NT2/D1 (cell line): ENCODE measurements at regions not wholly inside any gene's neighbourhood (a gene's known extent, or its start where the extent isn't known, plus 50 kb on each side); places are given as distances from the start of the nearest gene placed in this dataset.

Source experiments
- DNase-seq: peaks from one replicate; pipeline ENCODE4 v3.0.0-alpha.2; 2011; ENCODE audit warnings: low read depth, low spot score
- H3K27me3 ChIP-seq: 2 replicates; pipeline ENCODE4 v1.6.0; 2011; ENCODE audit warnings: mild to moderate bottlenecking; ENCODE audit not compliant: insufficient read length, insufficient read depth
- H3K36me3 ChIP-seq: 2 replicates; pipeline ENCODE4 v1.6.1; 2011; ENCODE audit warnings: mild to moderate bottlenecking, low read length, mixed read lengths; ENCODE audit not compliant: insufficient read depth, insufficient read length
- H3K4me1 ChIP-seq: 2 replicates; pipeline ENCODE4 v1.5.1; 2011; ENCODE audit not compliant: insufficient read depth, insufficient read length
- H3K4me3 ChIP-seq: 2 replicates; pipeline ENCODE4 v1.5.1; 2011; ENCODE audit warnings: low read depth; ENCODE audit not compliant: insufficient read length
- H3K9ac ChIP-seq: 2 replicates; pipeline ENCODE4 v1.6.0; 2011; ENCODE audit warnings: low read depth; ENCODE audit not compliant: insufficient read length
- H3K9me3 ChIP-seq: 2 replicates; pipeline ENCODE4 v1.5.1; 2011; ENCODE audit warnings: mild to moderate bottlenecking, low read length; ENCODE audit not compliant: insufficient read depth
- SUZ12 ChIP-seq: IDR thresholded peaks from 2 replicates; pipeline ENCODE4 v1.6.1; 2011; ENCODE audit not compliant: insufficient read length, insufficient read depth; ENCODE audit errors: extremely low read depth
- YY1 ChIP-seq: IDR thresholded peaks from 2 replicates; pipeline ENCODE4 v1.6.1; 2011; ENCODE audit not compliant: insufficient read length, insufficient read depth
- ZNF274 ChIP-seq: IDR thresholded peaks from 2 replicates; pipeline ENCODE4 v1.6.1; 2011; ENCODE audit warnings: mild to moderate bottlenecking, low read depth, low read length

DNA sequence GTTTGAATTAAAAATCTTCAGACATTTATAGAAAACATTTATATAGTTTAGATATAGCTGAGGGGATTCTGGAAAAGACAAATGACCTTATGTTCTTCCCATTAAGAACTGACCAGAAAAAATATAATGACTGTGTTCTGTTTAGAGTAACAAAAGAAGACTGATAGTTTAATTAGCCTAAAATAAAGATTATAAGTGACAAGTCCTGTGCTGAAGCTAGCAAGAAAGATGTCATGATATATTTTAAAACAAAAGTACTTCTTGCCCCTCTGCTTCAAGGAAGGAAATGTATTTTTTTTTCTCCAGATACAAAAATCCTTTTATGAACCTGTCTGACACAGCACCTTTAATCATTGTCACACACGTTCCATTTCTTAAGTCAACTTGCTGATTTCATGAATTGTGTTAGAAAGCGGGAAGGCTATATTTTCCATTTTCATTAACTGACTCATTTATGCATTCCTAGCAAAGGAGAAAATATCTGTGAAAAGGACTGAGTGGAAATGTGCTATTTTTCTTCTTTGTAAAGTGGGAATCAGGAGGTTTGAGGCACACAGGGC is 690.7 kb upstream of the GOT2 start:
- TF ChIP-seq ZNF274: no peak
- TF ChIP-seq YY1: no peak
- H3K27me3 ChIP-seq: no peaks in the 10 kb centered on the region
- H3K4me3 ChIP-seq: no peak overlapping the region
- DNase-seq: no peak
- no peaks in the 10 kb centered on the region for H3K9me3 ChIP-seq
- H3K4me1 ChIP-seq: no peaks in the 10 kb centered on the region
- H3K36me3 ChIP-seq: no peaks in the 10 kb centered on the region
- H3K9ac ChIP-seq: no peak overlapping the region

DNA sequence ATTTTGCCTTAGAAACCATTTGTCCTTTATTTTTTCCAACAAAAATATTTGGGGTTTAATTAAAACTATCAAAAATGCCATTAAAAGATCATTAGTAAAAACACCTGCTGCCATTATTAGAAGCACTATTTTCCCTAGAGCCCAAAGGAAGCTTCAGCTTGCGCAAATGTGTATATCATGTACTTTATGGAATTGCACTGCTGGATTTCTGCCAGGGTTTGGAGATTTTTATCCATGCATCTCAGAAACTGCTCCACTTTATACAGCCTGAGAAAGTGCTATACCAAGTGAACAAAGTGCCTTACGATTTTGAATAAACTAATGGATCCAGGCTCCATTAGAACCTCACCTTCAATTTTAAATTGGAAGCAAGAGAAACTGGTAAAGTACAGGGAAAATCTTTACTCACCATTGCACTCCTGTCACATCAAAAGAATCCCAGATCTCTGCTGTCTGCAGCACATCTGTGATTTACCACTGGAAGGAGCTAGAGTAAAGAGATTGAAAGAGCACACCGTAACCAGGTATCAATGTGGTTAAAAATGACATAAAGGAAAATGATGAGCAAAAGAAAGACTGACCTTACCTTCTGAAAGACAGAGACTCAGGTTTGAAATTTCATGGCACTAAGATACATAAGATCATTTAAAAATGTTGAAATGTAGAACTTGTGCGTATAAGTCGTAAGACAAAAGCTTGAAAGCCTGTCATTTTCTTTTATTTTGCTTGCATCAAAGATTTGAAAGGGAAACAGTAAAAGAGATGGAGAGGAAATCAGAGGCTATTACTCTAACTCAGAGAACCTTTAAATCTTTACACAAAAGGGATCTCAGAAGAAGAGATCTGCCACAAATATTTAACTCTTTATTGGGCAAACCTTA is 678.1 kb upstream of the GOT2 start:
- no peaks in the 10 kb centered on the region for H3K9me3 ChIP-seq
- H3K36me3 ChIP-seq: no peaks in the 10 kb centered on the region
- TF ChIP-seq SUZ12 (no peak), ZNF274 (no peak), YY1 (no peak)
- H3K4me1 ChIP-seq: no peaks in the 10 kb centered on the region
- peak; percentile 28 for DNase-seq
- H3K4me3 ChIP-seq: no peak overlapping the region
- H3K9ac ChIP-seq: no peak overlapping the region
- H3K27me3 ChIP-seq: no peaks in the 10 kb centered on the region

DNA sequence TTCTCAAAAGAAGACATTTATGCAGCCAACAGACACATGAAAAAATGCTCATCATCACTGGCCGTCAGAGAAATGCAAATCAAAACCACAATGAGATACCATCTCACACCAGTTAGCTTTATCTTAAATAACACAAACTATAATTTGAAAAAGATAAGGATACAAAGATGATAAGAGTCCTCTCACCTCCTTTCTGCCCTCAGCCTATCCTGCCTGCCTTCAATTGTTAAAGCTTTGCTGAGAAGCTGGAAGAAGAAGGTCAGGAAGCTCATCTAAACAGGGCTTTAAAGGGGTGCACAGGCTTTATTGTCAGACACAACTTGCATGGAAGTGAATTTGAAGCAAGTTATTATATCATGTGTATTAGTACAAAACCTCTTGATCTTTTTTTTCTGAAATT is 676.3 kb upstream of the GOT2 start:
- DNase-seq: no peak
- H3K4me1 ChIP-seq: no peaks in the 10 kb centered on the region
- TF ChIP-seq SUZ12 (no peak), ZNF274 (no peak), YY1 (no peak)
- H3K27me3 ChIP-seq: no peaks in the 10 kb centered on the region
- H3K9ac ChIP-seq: no peak overlapping the region
- no peak overlapping the region for H3K4me3 ChIP-seq
- H3K9me3 ChIP-seq: no peaks in the 10 kb centered on the region
- H3K36me3 ChIP-seq: no peaks in the 10 kb centered on the region

DNA sequence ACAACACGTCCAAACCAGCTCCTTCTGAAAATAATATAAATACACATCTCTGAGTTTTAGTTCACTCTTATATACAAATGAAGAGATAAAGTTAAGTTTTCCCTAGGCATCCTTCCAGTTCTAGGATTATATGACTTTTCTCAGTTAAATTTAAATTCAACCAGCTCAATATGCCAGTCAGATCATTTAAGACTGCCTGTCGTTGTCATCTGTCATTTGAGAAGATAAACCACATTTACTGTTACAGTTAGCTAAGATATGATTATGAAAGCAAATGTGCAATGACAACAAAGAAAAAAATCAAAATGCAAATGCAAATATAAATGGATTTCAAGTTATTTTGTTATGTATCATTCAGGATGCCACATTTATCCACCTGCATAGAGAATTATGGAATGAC is 671.7 kb upstream of the GOT2 start:
- no peak for DNase-seq
- Histone ChIP-seq H3K36me3 (no peaks in the 10 kb centered on the region), H3K4me1 (no peaks in the 10 kb centered on the region), H3K27me3 (no peaks in the 10 kb centered on the region), H3K9ac (no peak overlapping the region), H3K9me3 (no peaks in the 10 kb centered on the region), H3K4me3 (no peak overlapping the region)
- TF ChIP-seq YY1: no peak

DNA sequence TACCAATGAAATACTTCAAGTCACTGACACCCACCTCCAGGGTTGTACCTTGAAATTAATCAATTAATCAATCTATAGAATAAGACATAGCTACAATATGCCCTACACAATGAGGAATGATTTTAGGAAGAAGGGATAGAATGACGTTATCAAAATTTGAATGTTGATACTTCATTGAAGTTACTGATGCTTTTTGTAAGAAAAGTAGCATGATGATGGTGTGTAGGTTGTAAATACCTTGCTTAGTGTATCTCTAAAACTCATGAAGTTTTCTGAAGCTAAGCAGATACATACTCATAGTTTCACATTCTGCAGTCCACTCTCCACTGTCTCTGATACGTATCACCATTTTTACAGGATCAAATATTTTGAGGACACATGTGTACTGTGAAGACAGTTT is 670.4 kb upstream of the GOT2 start:
- no peak for DNase-seq
- TF ChIP-seq ZNF274: no peak
- Histone ChIP-seq H3K27me3 (no peaks in the 10 kb centered on the region), H3K4me1 (no peaks in the 10 kb centered on the region), H3K9ac (no peak overlapping the region), H3K4me3 (no peak overlapping the region), H3K9me3 (no peaks in the 10 kb centered on the region), H3K36me3 (no peaks in the 10 kb centered on the region)

DNA sequence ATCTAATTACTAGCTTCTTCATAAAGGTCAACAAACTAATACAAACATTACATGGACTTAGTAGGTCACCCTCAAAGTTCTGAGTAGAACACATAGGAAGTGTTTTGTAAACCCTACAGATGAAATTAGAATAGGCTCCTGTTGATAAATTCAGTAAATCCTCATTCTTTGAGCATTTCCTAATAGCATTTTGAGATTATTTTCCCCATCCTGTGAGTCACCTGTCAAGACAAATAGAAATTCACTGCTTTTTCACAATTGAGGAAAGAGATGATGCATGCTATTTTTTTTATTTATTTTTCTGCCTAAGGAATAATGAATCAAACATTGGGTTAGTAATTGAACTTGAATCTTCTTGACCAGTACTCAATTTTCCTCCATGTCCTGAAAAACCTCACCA is 666.7 kb upstream of the GOT2 start:
- no peak for TF ChIP-seq SUZ12
- TF ChIP-seq ZNF274: no peak
- TF ChIP-seq YY1: no peak
- Histone ChIP-seq H3K9ac (no peak overlapping the region), H3K27me3 (no peaks in the 10 kb centered on the region), H3K9me3 (no peaks in the 10 kb centered on the region), H3K36me3 (no peaks in the 10 kb centered on the region), H3K4me3 (no peak overlapping the region), H3K4me1 (no peaks in the 10 kb centered on the region)
- no peak for DNase-seq

DNA sequence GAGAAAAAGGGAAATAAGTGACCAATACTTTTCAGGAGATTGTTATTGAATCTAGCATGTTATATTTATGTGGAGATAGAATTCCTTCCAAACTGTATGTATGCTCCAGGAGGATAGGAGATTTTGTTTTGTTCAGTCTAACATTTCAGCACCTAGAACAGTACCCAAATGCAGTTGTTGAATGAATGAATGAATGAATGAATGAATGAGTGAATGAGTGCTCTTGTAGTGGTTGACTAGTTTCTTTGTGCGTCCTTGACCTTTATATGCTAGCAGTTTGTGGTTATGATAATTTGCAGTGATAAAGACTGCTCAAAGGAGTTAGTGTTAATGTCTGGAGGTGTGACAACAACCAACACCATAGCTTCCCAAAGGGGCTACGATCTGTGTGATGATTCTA is 663.5 kb upstream of the GOT2 start:
- Histone ChIP-seq H3K36me3 (no peaks in the 10 kb centered on the region), H3K9ac (no peak overlapping the region), H3K9me3 (no peaks in the 10 kb centered on the region), H3K27me3 (no peaks in the 10 kb centered on the region), H3K4me3 (no peak overlapping the region), H3K4me1 (peaks cover 2% of the 10 kb centered on the region)
- no peak for DNase-seq
- no peak for TF ChIP-seq SUZ12
- TF ChIP-seq YY1: no peak
- TF ChIP-seq ZNF274: no peak
